Embryonic facial prominence (tissue), 1 donor: ENCODE measurements at regions not wholly inside any gene's neighbourhood (a gene's known extent, or its start where the extent isn't known, plus 50 kb on each side); places are given as distances from the start of the nearest gene placed in this dataset.

Source experiments
- DNase-seq: peaks from one replicate; pipeline ENCODE4 v3.0.0-alpha.2; 2016; ENCODE audit errors: extremely low spot score

- no peak for DNase-seq
These were observed 549.0 kb downstream of the ZNF804A start for GRCh38 chr2:185147361-185147760.

- no peak for DNase-seq
These were observed 553.9 kb downstream of the ZNF804A start for GRCh38 chr2:185152186-185152585.

- DNase-seq = no peak
These were observed 563.4 kb downstream of the ZNF804A start for GRCh38 chr2:185161701-185162100.

GRCh38 chr2:185174353-185174752 lies 564.3 kb upstream of the FSIP2 start:
- DNase-seq = no peak

GRCh38 chr2:185179743-185180142 lies 558.9 kb upstream of the FSIP2 start:
- no peak for DNase-seq

GRCh38 chr2:185181901-185182300 lies 556.7 kb upstream of the FSIP2 start:
- no peak for DNase-seq

GRCh38 chr2:185185044-185185443 lies 553.6 kb upstream of the FSIP2 start:
- no peak for DNase-seq

- DNase-seq = no peak
These were observed 551.2 kb upstream of the FSIP2 start for GRCh38 chr2:185187421-185187820.

GRCh38 chr2:185188656-185189055 lies 549.9 kb upstream of the FSIP2 start:
- no peak for DNase-seq

- no peak for DNase-seq
These were observed 537.5 kb upstream of the FSIP2 start for GRCh38 chr2:185201063-185201462.

- no peak for DNase-seq
These were observed 536.2 kb upstream of the FSIP2 start for GRCh38 chr2:185202381-185202780.

GRCh38 chr2:185202945-185203528 lies 535.6 kb upstream of the FSIP2 start:
- DNase-seq = no peak

GRCh38 chr2:185208261-185208660 lies 530.3 kb upstream of the FSIP2 start:
- DNase-seq = no peak

GRCh38 chr2:185215497-185215896 lies 523.1 kb upstream of the FSIP2 start:
- DNase-seq = no peak

GRCh38 chr2:185219981-185220380 lies 518.6 kb upstream of the FSIP2 start:
- DNase-seq = no peak

GRCh38 chr2:185222311-185222710 lies 516.3 kb upstream of the FSIP2 start:
- no peak for DNase-seq

GRCh38 chr2:185227391-185227790 lies 511.2 kb upstream of the FSIP2 start:
- DNase-seq = no peak

- no peak for DNase-seq
These were observed 499.1 kb upstream of the FSIP2 start for GRCh38 chr2:185239491-185239890.

- no peak for DNase-seq
These were observed 497.8 kb upstream of the FSIP2 start for GRCh38 chr2:185240796-185241195.

GRCh38 chr2:185241556-185241955 lies 497.0 kb upstream of the FSIP2 start:
- no peak for DNase-seq

GRCh38 chr2:185242462-185242861 lies 496.1 kb upstream of the FSIP2 start:
- DNase-seq = no peak

- no peak for DNase-seq
These were observed 493.4 kb upstream of the FSIP2 start for GRCh38 chr2:185245216-185245615.

- no peak for DNase-seq
These were observed 492.8 kb upstream of the FSIP2 start for GRCh38 chr2:185245806-185246205.

GRCh38 chr2:185246717-185247116 lies 491.9 kb upstream of the FSIP2 start:
- DNase-seq = no peak
